ENCODE measurements at regions not wholly inside any gene's neighbourhood (a gene's known extent, or its start where the extent isn't known, plus 50 kb on each side); places are given as distances from the start of the nearest gene placed in this dataset.

DNA sequence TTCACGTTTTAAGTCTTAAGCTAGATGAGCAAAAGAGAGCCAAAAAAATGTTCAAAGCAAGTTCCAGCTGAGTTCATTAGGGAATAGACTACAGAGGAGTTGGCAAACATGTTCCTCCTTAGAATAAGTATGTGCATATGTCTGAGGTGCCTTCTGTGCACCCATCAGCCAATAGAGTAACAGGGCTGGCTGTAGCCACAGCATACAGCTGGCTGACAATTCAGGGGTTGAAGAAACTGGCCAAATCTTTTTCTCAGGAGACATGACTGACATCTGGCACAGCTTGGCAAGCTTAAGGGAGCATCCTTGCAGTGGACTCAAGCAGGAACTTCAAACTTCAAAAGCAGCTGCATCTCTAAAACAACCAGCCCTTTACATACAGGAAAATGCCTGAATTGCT lies 414.8 kb upstream of the PCDH20 start:
- DNase-seq: no peak

DNA sequence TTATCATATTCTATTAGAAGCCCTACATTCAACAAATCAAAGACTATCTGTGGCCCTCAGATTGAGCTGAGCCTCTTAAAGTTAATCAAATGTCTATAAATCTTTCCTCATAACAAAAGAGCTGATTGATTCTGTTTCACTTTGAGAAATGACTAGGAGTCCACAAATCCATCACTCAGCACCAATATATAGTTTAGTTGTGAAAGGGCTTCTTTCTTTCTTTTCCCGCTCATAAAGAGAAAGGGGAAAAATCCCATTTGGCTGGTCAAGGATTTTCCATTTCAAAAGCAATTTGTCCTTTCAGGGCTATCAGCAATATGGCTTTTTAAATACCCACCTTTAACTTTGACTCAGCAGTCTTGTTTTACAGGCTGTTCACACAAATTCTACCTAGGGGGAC lies 408.5 kb upstream of the PCDH20 start:
- no peak for DNase-seq

DNA sequence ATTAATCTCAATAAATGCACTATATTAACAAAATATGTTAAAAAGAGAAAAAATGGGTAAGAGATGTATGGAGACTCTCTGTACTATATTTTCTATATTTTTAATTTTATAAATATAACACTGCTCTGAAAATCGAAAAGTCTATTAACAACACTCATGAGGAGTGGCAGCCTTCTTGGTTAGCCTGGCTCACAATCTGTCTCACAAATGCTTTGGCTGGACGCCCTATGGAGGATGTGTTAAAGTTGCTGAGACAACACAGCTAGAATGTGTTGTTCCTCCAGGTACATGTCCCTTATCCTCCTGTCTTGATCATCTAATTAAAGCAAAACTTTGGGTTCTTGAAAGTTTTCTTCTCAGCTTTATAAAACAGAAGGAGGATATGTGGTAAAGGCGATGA lies 396.6 kb upstream of the PCDH20 start:
- DNase-seq: no peak

DNA sequence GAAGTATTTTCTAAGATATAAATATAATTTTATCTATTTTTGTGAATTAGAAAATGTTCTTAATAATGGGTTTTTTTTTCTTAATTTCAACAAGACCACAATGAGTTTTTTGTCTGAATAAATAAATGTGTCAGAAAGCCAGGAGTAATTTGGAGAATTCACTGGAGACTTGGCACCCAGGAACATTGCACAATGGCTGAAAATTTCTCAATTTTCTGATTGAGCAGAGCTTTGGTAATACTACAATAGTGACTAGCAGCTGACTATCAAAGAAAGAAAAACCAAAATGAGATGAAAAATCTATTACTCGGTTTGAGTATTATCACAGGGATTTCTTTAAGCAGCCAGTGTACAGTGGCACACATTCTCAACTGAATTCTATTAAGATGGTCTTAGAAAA lies 394.4 kb upstream of the PCDH20 start:
- DNase-seq: no peak

DNA sequence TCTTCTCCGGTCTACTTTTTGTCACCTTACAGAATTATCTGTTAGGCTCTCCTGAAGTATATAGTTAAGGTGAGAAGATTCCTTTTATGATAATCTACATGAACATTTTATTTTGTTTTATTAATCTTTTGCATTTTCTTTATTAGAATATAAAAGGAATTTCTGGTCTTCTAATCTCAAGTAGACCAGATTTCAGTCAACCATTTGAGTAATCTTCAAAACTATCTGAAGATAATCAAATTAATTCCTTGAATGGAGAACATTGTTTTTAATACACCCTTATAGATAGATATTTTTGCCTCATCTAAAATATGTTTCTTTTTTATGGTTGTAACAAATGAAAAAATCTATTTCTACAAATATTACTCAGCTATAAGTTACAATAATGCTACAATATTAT lies 381.7 kb upstream of the PCDH20 start:
- DNase-seq: no peak

DNA sequence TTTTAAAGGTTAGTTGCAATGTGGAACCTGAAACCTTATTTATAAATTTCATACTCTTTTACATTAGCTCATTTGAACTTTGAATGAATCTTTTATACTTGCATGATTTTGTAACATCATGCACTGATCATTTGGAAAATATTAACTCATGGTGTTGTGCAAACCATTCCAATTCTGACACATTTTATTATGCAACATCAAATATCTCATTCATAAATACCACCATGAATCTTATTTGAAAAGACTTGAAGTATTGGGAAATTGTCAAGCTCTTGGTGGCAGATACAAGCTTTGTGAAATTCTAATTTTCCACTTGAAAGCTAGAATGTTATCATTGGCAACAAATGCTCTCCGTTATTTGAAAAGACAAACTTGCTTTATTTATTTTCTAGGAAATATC lies 379.9 kb upstream of the PCDH20 start:
- no peak for DNase-seq

DNA sequence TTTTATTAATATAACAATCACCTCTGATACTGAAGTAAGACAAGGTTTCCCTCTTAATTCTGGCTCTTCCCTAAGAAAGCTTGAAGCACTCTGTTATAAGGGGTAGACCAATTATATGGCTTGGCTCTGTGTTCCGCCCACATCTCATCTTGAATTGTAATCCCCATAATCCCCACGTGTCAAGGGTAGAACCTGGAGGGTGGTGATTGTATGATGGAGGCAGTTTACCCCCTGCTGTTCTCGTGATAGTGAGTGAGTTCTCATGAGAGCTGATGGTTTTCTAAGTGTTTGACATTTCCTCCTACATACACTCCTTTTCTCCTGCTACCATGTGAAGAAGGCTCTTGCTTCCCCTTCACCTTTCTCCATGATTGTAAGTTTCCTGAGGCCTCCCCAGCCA lies 363.8 kb upstream of the PCDH20 start:
- DNase-seq: no peak

DNA sequence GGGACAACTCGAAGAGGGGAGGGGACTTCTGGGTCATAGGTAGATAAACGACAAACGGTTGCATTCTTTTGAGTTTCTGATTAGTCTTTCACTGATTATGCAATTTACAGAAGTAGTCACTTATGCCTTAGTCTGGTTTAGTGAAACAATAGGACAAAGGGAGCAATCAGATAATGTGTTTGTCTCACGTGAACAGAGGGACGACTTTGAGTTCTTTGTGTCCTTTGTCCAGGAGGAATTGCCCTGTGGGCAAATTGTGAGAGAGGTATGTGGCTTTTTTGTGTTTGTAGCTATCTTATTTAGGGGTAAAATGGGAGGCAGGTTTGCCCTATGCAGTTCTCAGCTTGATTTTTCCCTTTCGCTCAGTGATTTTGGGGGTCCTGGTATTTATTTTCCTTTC lies 362.9 kb upstream of the PCDH20 start:
- DNase-seq: no peak

DNA sequence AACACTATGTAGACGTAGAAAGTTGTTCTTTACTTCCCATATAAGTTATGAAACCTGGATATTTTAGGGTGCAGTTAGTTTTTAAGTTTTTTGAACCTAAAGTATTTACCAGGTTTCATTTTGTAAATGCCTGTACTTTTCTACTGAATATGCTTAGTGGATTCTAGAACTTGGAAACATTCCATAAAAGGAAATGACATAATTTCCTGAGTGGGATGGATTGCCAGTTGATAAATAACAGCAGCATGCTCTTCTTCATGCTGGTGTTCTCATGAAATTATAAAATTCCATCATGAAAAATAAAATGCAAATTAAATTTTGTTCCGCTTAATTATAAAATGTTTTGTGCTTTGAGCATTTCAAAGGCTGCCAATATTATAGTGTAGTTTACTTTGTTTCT lies 362.2 kb upstream of the PCDH20 start:
- DNase-seq: no peak

DNA sequence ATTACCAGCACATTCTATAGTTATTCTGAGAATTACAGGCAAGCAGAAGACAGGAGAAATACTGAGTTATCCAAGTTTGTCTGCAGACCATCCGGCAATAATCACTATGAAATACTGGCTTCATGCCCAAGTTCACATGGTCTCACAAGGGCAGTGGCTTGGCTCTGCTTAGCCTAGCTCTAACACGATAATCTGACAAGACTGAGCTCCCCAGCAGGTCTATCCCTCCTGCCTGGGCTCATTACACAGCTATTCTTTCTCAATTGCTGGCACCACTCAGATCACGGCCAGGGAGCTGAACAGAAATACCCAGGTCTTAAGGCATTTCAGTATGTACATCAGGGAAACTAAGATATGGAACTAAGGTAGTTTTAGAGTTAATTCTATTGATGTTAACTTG lies 361.6 kb upstream of the PCDH20 start:
- no peak for DNase-seq

DNA sequence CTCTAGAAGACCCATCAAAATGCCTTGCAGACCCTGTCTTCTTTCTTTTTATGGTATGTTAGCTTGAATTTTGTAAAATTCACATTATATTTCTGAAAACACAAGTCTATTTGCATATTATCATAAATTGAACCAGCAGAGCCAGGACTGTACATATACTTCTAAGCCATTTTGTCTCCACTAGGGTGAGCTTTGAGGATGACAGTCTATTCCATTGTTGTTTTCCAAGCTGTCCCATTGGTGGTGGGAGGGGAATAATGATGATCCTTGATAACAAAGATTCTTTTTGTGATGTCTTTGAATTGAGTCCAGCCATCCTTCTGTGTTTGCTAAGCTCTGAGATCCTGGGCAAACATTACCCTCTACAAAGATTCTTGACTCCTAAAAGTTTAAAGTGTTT lies 359.3 kb upstream of the PCDH20 start:
- DNase-seq: no peak

DNA sequence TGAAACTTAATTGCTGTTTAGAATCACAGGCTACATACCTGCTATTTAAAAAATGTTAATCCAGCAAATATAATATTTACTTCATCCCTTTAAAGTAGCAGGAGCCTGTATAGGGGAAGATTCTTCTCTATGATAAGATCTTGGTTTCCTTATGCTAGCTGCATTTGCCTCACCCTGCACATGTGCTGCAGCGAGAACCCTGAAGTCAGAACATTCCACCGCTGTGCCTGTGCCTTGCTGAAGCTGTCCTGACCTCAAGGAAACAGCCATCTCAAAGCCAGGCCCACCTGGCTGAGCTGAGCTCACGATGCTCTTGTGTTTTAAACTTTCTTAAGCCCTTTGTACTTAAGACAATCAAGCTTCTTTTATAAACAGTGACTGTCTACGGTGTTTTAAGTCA lies 355.0 kb upstream of the PCDH20 start:
- DNase-seq: no peak

DNA sequence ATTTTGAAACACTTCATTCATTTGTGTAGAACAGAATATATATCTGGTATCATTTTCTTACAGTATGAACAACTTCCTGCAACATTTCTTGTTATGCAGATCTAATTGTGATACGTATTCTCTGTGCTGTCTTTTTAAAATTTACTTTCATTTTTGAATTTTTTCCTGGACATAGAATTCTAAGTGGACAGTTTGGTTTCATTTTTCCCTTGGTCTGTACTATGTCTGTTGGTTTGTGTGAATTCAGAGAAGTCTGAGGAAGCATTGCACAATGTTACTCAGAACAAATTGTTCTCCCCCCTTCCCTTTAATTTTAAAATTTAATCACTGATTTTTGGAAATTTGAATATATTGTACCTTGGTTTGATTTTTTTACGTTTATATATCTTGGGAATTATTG lies 352.5 kb upstream of the PCDH20 start:
- DNase-seq: no peak

DNA sequence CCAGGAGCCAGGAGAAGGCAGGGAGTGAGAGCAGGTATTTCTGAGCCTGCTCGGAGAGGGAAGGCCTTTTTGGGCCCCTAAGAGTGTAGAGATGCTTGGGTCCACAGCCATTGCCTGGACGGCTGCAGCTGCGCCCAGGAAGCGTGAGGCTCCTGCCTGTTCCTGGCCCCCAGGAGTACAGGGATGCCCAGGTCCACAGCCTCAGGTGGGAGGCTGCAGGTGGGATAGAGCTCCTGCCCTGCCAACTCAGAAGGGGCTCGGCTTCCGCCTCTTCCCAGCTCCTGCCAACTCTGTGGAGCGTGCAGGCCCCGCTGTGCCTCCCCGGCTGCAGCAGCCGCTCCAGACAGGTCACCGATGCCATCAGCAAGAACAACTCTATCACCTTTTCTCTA lies 351.0 kb upstream of the PCDH20 start:
- no peak for DNase-seq

DNA sequence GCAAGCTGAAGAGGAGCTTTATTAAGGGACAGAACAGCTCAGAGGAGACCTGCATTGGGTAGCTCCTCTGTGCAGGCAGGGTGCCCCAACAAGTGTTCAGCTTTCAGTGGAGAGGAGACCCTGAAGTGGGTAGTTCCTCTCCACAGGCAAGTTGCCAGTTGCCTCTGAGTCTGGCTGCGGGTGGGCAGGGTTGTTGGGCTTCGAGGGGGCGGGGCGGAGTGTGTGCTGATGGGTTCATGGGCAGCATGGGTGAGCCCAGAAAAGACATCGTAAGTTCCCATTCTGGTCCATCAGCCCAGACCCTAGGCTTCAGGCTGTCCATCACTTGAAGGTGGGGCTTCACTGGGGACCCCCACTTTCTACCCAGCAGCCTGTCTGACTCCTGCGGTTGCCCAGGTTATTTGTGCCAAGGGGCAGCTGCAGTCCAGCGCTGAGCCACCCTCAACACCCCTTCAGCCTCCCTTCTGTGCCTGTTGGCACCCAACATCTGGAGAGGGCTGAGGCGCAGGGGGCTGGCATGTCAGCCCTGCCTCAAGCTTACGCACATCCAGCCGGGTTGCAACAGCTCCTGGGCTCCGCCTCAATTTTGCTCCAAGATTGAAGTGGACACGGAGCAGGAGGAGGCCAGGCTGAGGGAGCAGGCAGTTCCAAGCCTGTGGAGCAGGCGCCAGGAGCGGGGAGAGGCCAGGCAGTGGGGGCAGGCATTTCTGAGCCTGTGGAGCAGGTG lies 350.5 kb upstream of the PCDH20 start:
- DNase-seq: no peak

DNA sequence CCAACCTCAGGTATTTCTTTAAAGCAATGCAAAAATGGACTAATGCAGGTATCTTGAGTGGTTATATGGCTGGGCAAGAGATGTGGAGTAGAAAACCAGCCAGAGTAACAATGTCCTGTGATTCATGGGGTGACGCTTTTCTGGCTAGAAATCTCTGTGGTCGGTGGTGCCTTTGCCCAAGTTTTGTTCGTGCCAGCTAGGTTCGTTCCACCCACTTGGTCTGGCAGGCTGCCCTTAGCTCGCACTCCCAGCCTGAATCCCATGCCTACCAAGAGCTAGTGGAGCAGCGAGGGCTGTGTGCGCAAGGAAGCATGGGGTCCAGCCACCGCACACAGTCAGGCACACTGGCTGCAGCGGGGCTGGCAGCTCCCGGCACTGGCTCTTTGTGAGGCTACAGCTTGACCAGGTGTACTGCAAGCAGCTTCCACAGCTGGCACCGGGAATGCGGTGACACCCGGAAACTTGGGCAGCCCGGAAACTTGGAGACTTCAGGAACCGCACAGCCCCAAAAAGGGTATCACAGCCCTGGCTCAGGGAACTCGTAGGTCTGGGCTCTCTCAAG lies 349.6 kb upstream of the PCDH20 start:
- no peak for DNase-seq

DNA sequence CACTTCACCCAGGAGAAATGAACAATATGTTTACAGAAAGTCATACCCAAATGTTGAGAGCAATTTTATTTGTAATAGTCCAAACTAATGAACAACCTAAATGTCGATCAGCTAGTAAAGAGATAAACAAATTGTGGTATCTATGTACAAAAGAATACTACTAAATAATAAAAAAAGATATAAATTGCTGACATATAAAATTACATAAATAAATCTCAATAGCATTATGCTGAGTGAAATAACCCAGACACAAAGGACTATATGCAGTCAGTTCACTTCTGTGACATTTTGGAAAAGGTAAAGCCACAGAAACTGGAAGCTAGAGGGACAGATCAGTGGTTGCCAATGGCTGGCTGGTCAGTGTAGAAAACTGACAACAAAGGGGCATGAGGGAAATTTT lies 346.0 kb upstream of the PCDH20 start:
- no peak for DNase-seq

DNA sequence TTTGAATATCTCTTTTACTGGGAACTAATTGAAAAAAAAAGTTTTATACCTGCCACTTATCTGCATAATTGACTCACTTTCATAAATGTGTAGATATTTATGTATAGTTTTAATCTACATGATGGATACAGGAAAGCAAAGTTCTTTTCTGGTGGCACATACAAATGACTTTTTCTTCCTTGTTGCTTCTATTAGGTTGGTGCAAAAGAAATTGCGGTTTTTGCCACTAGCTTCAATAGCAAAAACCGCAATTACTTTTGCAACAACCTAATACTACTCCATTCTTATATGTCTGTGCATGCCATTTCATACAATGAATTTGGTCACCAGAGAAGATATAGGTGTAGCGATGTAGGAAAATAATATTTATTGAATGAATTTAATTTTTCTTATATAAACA lies 344.5 kb upstream of the PCDH20 start:
- DNase-seq: no peak

DNA sequence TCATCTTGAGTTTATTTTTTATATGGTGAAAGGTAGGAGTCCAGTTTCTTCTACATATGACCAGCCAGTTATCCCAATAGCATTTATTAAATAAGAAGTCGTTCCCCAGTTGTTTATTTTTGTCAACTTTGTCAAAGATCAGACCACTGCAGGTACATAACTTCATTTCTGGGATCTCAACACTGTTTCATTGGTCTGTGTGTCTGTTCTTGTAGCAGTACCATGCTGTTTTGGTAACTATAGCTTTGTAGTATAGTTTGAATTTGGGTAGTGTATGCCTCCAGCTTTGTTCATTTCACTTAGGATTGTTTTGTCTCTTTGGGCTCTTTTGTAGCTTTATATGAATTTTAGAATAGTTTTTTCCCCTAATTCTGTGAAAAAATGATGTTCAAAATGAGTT lies 340.4 kb upstream of the PCDH20 start:
- DNase-seq: no peak

DNA sequence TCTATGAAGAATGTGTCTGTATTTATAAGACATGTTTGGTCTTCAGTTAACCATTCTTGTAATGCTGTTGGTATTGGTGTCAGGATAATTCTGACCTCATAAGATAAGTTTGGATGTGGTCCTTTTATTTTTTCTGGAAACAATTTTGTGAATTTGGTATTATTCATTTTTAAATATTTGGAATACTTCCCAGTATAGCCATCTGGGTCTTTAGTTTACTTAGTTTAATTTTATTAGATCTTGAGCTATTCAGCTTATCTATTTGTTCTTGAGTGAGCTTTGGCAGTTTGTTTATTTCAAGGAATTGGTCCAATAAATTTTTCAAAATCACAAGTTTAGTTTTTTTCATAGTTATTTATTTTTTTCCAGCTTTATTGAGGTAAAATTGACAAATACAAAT lies 335.4 kb upstream of the PCDH20 start:
- no peak for DNase-seq

DNA sequence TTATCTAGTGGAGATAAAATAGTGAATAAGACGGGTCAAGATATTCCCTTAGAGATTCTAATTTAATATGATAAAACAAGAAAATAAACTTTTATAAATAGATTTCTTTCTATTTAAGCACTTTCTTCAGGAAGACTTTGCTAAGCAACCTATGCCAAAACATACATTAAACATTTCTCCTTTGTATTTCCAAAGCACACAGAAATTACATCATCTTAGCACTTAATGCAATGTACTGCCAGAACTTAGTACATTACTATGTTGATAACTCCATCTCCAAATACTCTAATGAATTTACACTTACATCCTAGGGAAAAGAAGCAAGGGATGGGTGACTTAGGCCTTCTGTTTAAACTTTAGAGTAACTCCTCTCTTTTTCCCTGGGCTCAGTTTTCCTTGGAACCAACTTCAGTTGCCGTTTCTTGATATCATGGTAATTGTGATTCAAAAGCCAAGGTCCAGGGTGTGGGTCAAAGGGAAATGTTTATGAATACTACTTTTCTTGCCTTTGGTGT lies 322.6 kb upstream of the PCDH20 start:
- no peak for DNase-seq

DNA sequence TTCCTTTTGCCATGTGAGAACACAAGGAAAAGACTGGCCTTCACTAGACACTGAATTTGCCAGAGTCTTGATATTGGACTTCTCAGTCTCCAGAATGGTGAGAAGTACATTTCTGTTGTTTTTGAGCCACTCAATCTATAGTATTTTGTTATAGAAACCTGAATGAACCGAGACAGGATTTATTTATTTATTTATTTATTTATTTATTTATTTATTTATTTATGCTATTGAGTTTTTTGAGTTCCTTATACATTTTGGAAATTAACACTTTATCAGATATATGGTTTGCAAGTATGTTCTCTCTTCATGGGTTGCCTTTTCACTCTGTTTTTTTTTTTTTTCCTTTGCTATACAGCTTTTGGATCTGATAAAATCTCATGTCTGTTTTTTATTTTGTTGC lies 319.0 kb upstream of the PCDH20 start:
- DNase-seq: no peak

DNA sequence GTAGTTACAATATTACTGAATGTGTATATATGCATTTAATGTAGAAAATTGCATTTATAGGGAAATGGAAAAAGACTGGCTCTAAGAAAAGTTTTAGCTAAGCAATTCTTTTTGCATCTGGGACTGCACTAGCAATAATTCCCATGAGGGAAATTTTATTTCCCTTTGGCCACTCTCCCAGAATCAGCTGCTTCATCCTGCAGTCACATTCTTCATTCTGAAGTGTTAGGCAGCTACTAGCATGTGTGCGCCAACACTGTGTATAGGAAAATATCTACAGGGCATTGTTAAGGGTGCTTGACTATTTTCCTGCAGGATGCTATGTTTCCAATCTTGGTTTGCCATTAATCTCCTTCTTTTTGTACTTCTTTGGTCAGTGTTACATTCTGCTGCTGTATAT lies 312.8 kb upstream of the PCDH20 start:
- no peak for DNase-seq

DNA sequence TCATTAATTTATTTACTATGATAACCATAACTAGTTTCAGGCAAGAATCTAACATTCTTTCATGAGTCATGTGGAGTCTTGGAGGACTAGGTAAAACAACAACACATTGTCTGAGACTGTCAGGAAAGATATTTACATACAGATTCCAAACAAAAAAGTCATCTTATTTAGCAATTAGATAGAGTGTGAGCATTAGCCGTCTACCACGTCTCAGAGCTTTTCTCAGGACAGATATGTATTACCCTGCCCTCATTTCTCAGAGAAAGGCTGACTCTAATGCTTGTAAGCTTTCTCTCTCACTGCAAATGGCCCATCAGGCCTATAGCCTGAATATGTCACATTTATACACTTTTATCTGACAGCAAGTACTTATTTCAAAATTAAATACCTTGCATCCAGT lies 312.1 kb upstream of the PCDH20 start:
- no peak for DNase-seq

DNA sequence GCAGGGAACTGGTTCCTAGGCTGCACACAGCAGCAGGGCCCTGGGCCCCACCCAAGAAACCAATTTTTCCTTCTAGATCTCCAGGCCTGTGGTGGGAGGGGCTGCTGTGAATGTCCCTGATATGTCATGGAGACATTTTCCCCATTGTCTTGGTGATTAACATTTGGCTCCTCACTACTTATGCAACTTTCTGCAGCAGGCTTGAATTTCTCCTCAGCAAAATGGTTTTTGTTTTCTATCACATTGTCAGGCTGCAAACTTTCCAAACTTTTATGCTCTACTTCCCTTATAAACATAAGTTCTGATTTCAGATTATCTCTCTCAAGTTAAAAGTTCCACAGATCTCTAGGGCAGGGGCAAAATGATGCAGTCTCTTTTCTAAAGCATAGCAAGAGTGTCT lies 310.2 kb upstream of the PCDH20 start:
- no peak for DNase-seq

Data from activated CD8-positive, alpha-beta memory T cell treated with anti-CD3 and anti-CD28 coated beads, Interleukin-2, amount 50 U/mL, for 4 hours (primary cell).